ENCODE measurements at regions not wholly inside any gene's neighbourhood (a gene's known extent, or its start where the extent isn't known, plus 50 kb on each side); places are given as distances from the start of the nearest gene placed in this dataset.

DNA sequence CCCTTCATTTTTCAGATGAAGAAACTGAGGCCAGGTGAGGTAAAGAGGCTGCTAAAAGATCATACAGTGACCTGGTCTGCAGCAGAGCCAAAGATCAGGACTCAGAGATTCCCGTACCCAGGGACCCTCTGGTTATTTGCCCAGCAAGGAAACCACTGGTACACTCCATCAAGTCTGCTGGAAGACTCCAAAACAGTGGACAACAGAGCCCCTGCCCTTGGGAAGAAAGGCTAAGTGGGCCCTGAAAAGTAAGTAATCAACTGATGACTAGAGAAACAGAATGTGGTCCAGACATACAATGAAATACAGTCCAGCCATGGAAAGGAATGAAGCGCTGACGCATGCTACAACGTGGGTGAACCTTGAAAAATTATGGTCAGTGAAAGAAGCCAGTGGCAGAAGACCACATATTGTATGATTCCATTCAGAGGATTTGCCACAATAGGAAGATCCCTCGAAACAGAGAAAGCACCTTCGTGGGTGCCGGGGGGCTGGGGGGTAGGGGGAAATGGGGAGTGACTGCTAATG, 106.4 kb downstream of the ETS2 start:
- TF ChIP-seq EZH2 (IDR thresholded peaks at IDR 0.05; ENCODE audit: insufficient read depth, poor library complexity, severe bottlenecking) (no peak), EZH2phosphoT487 (IDR thresholded peaks at IDR 0.05; ENCODE audit: insufficient read depth, low read depth) (no peak)

All from GM23248 (cell line).